Uterus (tissue), 2 donors: ENCODE measurements at regions not wholly inside any gene's neighbourhood (a gene's known extent, or its start where the extent isn't known, plus 50 kb on each side); places are given as distances from the start of the nearest gene placed in this dataset.

Experiments used
- CTCF ChIP-seq, 4 experiments: fragments of 200-600 bp in 2 of 4; fragments of 450-650 bp in 2 of 4; sonication (generic) in 2 of 4; IDR thresholded peaks; one replicate each; pipeline ENCODE4 v1.5.1; 2016 to 2019; ENCODE audit warnings: antibody characterized with exemption in 4 of 4, mild to moderate bottlenecking in 2 of 4, moderate library complexity in 1 of 4
- POLR2A ChIP-seq, 2 donors: fragments of 450-650 bp; IDR thresholded peaks; one replicate each; pipeline ENCODE4 v1.6.1; 2016; ENCODE audit warnings: antibody characterized with exemption in 2 of 2, mild to moderate bottlenecking in 1 of 2, moderate library complexity in 1 of 2

GRCh38 chr5:174210596-174211276, 165.2 kb downstream of the NSG2 start:
- no peak for TF ChIP-seq POLR2A (IDR thresholded peaks at IDR 0.05)
- no peak for TF ChIP-seq CTCF (IDR thresholded peaks at IDR 0.05)
